ENCODE measurements at regions not wholly inside any gene's neighbourhood (a gene's known extent, or its start where the extent isn't known, plus 50 kb on each side); places are given as distances from the start of the nearest gene placed in this dataset.

- TF ChIP-seq CTCF (IDR thresholded peaks at IDR 0.05) (no peak), POLR2A (IDR thresholded peaks at IDR 0.05) (no peak)
Measured at GRCh38 chr5:117100176-117100575, 525.6 kb upstream of the SEMA6A start.
